Glomerular visceral epithelial cell (primary cell): ENCODE measurements at regions not wholly inside any gene's neighbourhood (a gene's known extent, or its start where the extent isn't known, plus 50 kb on each side); places are given as distances from the start of the nearest gene placed in this dataset.

Experiments
- DNase-seq: peaks from one replicate; pipeline ENCODE4 v3.0.0-alpha.2; 2016; ENCODE audit errors: extremely low spot score

- no peak for DNase-seq
Observed at GRCh38 chr1:222911866-222912265, 97.0 kb downstream of the DISP1 start.

- DNase-seq = no peak
Observed at GRCh38 chr1:222912730-222913129, 97.9 kb downstream of the DISP1 start.

- DNase-seq = no peak
Observed at GRCh38 chr1:222914861-222915632, 100.2 kb downstream of the DISP1 start.

- no peak for DNase-seq
Observed at GRCh38 chr1:222916100-222916499, 101.3 kb downstream of the DISP1 start.

GRCh38 chr1:222918801-222919477, 104.1 kb downstream of the DISP1 start:
- no peak for DNase-seq

- DNase-seq = no peak
Observed at GRCh38 chr1:222919478-222919865, 104.6 kb downstream of the DISP1 start.

GRCh38 chr1:222920169-222920568, 105.3 kb downstream of the DISP1 start:
- no peak for DNase-seq

GRCh38 chr1:222921945-222922344, 107.1 kb downstream of the DISP1 start:
- DNase-seq = no peak

GRCh38 chr1:222923506-222923905, 108.7 kb downstream of the DISP1 start:
- no peak for DNase-seq

- no peak for DNase-seq
Observed at GRCh38 chr1:222924136-222924706, 109.4 kb downstream of the DISP1 start.

GRCh38 chr1:222926566-222926965, 111.7 kb downstream of the DISP1 start:
- no peak for DNase-seq

GRCh38 chr1:222927031-222927430, 112.2 kb downstream of the DISP1 start:
- DNase-seq = no peak

- peak; percentile 36 for DNase-seq
Observed at GRCh38 chr1:222928212-222928611, 113.4 kb downstream of the DISP1 start.

- no peak for DNase-seq
Observed at GRCh38 chr1:222930070-222930469, 115.2 kb downstream of the DISP1 start.

GRCh38 chr1:222931023-222931422, 116.2 kb downstream of the DISP1 start:
- DNase-seq = no peak

GRCh38 chr1:222933273-222933672, 118.4 kb downstream of the DISP1 start:
- DNase-seq = no peak

GRCh38 chr1:222935239-222935900, 120.5 kb downstream of the DISP1 start:
- no peak for DNase-seq

- DNase-seq = peak; percentile 5
Observed at GRCh38 chr1:222936042-222936441, 121.2 kb downstream of the DISP1 start.

- no peak for DNase-seq
Observed at GRCh38 chr1:222938986-222939385, 124.1 kb downstream of the DISP1 start.

GRCh38 chr1:222940095-222940494, 125.3 kb downstream of the DISP1 start:
- no peak for DNase-seq

GRCh38 chr1:222940906-222941305, 126.1 kb downstream of the DISP1 start:
- no peak for DNase-seq

- no peak for DNase-seq
Observed at GRCh38 chr1:222941425-222941824, 126.6 kb downstream of the DISP1 start.

- DNase-seq = no peak
Observed at GRCh38 chr1:222946436-222946835, 131.6 kb downstream of the DISP1 start.
